GM23338 (cell line): ENCODE measurements at regions not wholly inside any gene's neighbourhood (a gene's known extent, or its start where the extent isn't known, plus 50 kb on each side); places are given as distances from the start of the nearest gene placed in this dataset.

Source experiments
- ATAC-seq: fragments of 200-7000 bp; cut with Tn5 transposase; 3 replicates; pipeline ENCODE4 v1.9.1; 2020
- DNase-seq: peaks from one replicate; pipeline ENCODE4 v3.0.0-alpha.2; 2015; ENCODE audit warnings: low spot score
- H2AFZ ChIP-seq: fragments of 200-600 bp; sonication (generic); 2 replicates; pipeline ENCODE4 v1.8.0; 2016; ENCODE audit warnings: antibody characterized with exemption, mild to moderate bottlenecking, moderate library complexity
- H3F3A ChIP-seq: fragments of 200-600 bp; sonication (generic); replicated peaks from 2 replicates; pipeline ENCODE4 v1.8.0; 2017; ENCODE audit warnings: antibody characterized with exemption, mixed run types, low read depth
- H3K27ac ChIP-seq: fragments of 200-600 bp; sonication (generic); 2 replicates; pipeline ENCODE4 v1.6.1; 2016; ENCODE audit warnings: low read depth
- H3K27me3 ChIP-seq: fragments of 200-600 bp; sonication (generic); 2 replicates; pipeline ENCODE4 v1.8.0; 2016; ENCODE audit warnings: mild to moderate bottlenecking, mixed run types, moderate library complexity; ENCODE audit not compliant: insufficient read depth
- H3K36me3 ChIP-seq: fragments of 200-600 bp; sonication (generic); 2 replicates; pipeline ENCODE4 v1.8.0; 2016; ENCODE audit warnings: mild to moderate bottlenecking; ENCODE audit not compliant: insufficient read depth
- H3K4me1 ChIP-seq: fragments of 200-600 bp; sonication (generic); 2 replicates; pipeline ENCODE4 v1.8.0; 2016; ENCODE audit warnings: mild to moderate bottlenecking, moderate library complexity; ENCODE audit not compliant: insufficient read depth
- H3K4me2 ChIP-seq: fragments of 200-600 bp; sonication (generic); 2 replicates; pipeline ENCODE4 v1.7.1; 2017; ENCODE audit warnings: mixed run types
- H3K4me3 ChIP-seq: fragments of 200-600 bp; sonication (generic); 2 replicates; pipeline ENCODE4 v1.6.1; 2016; ENCODE audit warnings: mixed run types
- H3K79me2 ChIP-seq: fragments of 200-600 bp; sonication (generic); replicated peaks from 2 replicates; pipeline ENCODE4 v1.8.0; 2017; ENCODE audit warnings: mild to moderate bottlenecking; ENCODE audit not compliant: insufficient read depth
- H3K9me2 ChIP-seq: fragments of 200-600 bp; sonication (generic); 2 replicates; pipeline ENCODE4 v1.8.0; 2017; ENCODE audit not compliant: insufficient read depth
- H4K20me1 ChIP-seq: fragments of 200-600 bp; sonication (generic); replicated peaks from 2 replicates; pipeline ENCODE4 v1.8.0; 2017; ENCODE audit warnings: mild to moderate bottlenecking; ENCODE audit not compliant: insufficient read depth
- H3K27ac Mint-ChIP-seq: 2 replicates; pipeline ENCODE4 v1.8.0; 2020; ENCODE audit warnings: inconsistent platforms, mild to moderate bottlenecking, moderate library complexity, mixed read lengths
- H3K27me3 Mint-ChIP-seq: 3 replicates; pipeline ENCODE4 v1.8.0; 2022; ENCODE audit warnings: low read depth, mild to moderate bottlenecking, moderate library complexity, mixed read lengths, inconsistent platforms; ENCODE audit not compliant: insufficient read depth, poor library complexity
- H3K36me3 Mint-ChIP-seq: 3 replicates; pipeline ENCODE4 v1.8.0; 2021; ENCODE audit warnings: low read depth, mild to moderate bottlenecking, inconsistent platforms, moderate library complexity, mixed read lengths
- H3K4me1 Mint-ChIP-seq: 3 replicates; pipeline ENCODE4 v1.8.0; 2020; ENCODE audit warnings: mild to moderate bottlenecking, inconsistent platforms, mixed read lengths
- H3K4me3 Mint-ChIP-seq: 3 replicates; pipeline ENCODE4 v1.8.0; 2021; ENCODE audit warnings: moderate library complexity, mild to moderate bottlenecking, inconsistent platforms, mixed read lengths
- H3K9me3 Mint-ChIP-seq: 3 replicates; pipeline ENCODE4 v1.8.0; 2020; ENCODE audit warnings: moderate library complexity, mild to moderate bottlenecking, inconsistent platforms, mixed read lengths
- CREB1 ChIP-seq: fragments of 250-450 bp; sonication (Bioruptor Pico); IDR thresholded peaks from 2 replicates; pipeline ENCODE4 v1.5.0; 2020; ENCODE audit warnings: low read depth, mild to moderate bottlenecking, moderate library complexity
- EZH2 ChIP-seq: fragments of 200-600 bp; sonication (generic); IDR thresholded peaks from one replicate; pipeline ENCODE4 v1.8.0; 2017; ENCODE audit warnings: antibody characterized with exemption, mild to moderate bottlenecking, low read depth; ENCODE audit not compliant: unreplicated experiment
- EZH2phosphoT487 ChIP-seq: fragments of 200-600 bp; sonication (generic); IDR thresholded peaks from one replicate; pipeline ENCODE4 v1.8.1; 2018; ENCODE audit warnings: antibody characterized with exemption; ENCODE audit not compliant: unreplicated experiment
- JUNB ChIP-seq: IDR thresholded peaks from one replicate; pipeline ENCODE4 v1.6.1; 2016; ENCODE audit warnings: antibody characterized with exemption; ENCODE audit not compliant: unreplicated experiment
- NANOG ChIP-seq: IDR thresholded peaks from 2 replicates; pipeline ENCODE4 v1.6.1; 2016; ENCODE audit warnings: antibody characterized with exemption, borderline replicate concordance
- POLR2AphosphoS5 ChIP-seq: IDR thresholded peaks from 2 replicates; pipeline ENCODE4 v1.6.1; 2016; ENCODE audit warnings: antibody characterized with exemption, low read depth
- STAT1 ChIP-seq: IDR thresholded peaks from one replicate; pipeline ENCODE4 v1.6.1; 2016; ENCODE audit warnings: antibody characterized with exemption; ENCODE audit not compliant: unreplicated experiment
- ZNF114 ChIP-seq: fragments of 250-450 bp; sonication (Bioruptor Pico); IDR thresholded peaks from 2 replicates; pipeline ENCODE4 v1.5.0; 2020; ENCODE audit warnings: mild to moderate bottlenecking, moderate library complexity
- ZNF331 ChIP-seq: fragments of 250-450 bp; sonication (Bioruptor Pico); IDR thresholded peaks from 2 replicates; pipeline ENCODE4 v1.5.0; 2020; ENCODE audit warnings: low read depth, mild to moderate bottlenecking, moderate library complexity
- TF ChIP-seq, protein P1 (sequence below): IDR thresholded peaks from one replicate; pipeline ENCODE4 v1.6.1; 2018; ENCODE audit warnings: antibody characterized with exemption; ENCODE audit not compliant: unreplicated experiment
- TF ChIP-seq, protein P2 (sequence below): fragments of 250-450 bp; sonication (Bioruptor Pico); IDR thresholded peaks from 2 replicates; pipeline ENCODE4 v1.5.0; 2020; ENCODE audit warnings: mild to moderate bottlenecking, moderate library complexity
- TF ChIP-seq, protein P3 (sequence below), 2 experiments: fragments of 200-600 bp in 1 of 2; sonication (generic) in 1 of 2; conservative IDR thresholded peaks; 2 replicates each; pipeline versions ENCODE4 v1.5.1 to v1.6.1; 2016 to 2017; ENCODE audit warnings: antibody characterized with exemption in 2 of 2, low read depth in 2 of 2, mild to moderate bottlenecking in 2 of 2, moderate library complexity in 1 of 2
- TF ChIP-seq, protein P4 (sequence below): IDR thresholded peaks from 2 replicates; pipeline ENCODE4 v1.6.1; 2016; ENCODE audit warnings: antibody characterized with exemption

DNA sequence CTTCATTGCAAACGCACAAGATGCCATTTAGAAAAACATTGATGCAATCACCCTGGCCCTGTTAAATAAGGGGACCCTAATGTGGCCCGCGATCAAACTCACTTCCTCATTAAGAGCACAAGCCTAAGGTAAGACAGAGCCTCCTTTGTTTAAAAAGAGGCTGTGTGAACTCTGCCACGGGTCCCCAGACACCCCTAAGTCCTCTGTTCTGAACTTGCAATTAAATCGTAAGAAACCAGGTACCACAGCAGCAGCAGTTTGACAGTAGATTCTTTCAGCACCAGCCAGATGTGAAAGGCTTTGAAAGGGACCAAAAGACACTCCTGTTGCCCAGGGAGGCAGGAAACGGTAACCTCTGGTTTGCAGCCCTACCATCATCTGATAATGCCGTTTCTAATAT is 346.3 kb downstream of the TMEM167A start:
- H3K36me3 Mint-ChIP-seq, result peaks cover 3% of the 10 kb centered on the region; the same call in 1 of the 3 replicates
- no peaks in the 10 kb centered on the region for H3K27me3 Mint-ChIP-seq
- Histone ChIP-seq H3K27me3 (no peaks in the 10 kb centered on the region), H3K4me3 (no peak overlapping the region), H3K4me1 (no peaks in the 10 kb centered on the region), H3K27ac (no peak overlapping the region), H3K36me3 (no peaks in the 10 kb centered on the region), H4K20me1 (no peaks in the 10 kb centered on the region), H3K4me2 (no peak overlapping the region), H2AFZ (peak overlapping the region; percentile 73), H3K9me2 (no peaks in the 10 kb centered on the region), H3K79me2 (no peaks in the 10 kb centered on the region), H3F3A (no peaks in the 10 kb centered on the region)
- TF ChIP-seq NANOG (no peak), POLR2AphosphoS5 (no peak), ZNF114 (no peak), EZH2phosphoT487 (no peak), STAT1 (no peak), JUNB (no peak), EZH2 (no peak), ZNF331 (CRISPR knock-in tag) (no peak), CREB1 (CRISPR knock-in tag) (no peak)
- TF ChIP-seq, protein P1, sequence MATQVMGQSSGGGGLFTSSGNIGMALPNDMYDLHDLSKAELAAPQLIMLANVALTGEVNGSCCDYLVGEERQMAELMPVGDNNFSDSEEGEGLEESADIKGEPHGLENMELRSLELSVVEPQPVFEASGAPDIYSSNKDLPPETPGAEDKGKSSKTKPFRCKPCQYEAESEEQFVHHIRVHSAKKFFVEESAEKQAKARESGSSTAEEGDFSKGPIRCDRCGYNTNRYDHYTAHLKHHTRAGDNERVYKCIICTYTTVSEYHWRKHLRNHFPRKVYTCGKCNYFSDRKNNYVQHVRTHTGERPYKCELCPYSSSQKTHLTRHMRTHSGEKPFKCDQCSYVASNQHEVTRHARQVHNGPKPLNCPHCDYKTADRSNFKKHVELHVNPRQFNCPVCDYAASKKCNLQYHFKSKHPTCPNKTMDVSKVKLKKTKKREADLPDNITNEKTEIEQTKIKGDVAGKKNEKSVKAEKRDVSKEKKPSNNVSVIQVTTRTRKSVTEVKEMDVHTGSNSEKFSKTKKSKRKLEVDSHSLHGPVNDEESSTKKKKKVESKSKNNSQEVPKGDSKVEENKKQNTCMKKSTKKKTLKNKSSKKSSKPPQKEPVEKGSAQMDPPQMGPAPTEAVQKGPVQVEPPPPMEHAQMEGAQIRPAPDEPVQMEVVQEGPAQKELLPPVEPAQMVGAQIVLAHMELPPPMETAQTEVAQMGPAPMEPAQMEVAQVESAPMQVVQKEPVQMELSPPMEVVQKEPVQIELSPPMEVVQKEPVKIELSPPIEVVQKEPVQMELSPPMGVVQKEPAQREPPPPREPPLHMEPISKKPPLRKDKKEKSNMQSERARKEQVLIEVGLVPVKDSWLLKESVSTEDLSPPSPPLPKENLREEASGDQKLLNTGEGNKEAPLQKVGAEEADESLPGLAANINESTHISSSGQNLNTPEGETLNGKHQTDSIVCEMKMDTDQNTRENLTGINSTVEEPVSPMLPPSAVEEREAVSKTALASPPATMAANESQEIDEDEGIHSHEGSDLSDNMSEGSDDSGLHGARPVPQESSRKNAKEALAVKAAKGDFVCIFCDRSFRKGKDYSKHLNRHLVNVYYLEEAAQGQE, result no peak
- TF ChIP-seq, protein P2, sequence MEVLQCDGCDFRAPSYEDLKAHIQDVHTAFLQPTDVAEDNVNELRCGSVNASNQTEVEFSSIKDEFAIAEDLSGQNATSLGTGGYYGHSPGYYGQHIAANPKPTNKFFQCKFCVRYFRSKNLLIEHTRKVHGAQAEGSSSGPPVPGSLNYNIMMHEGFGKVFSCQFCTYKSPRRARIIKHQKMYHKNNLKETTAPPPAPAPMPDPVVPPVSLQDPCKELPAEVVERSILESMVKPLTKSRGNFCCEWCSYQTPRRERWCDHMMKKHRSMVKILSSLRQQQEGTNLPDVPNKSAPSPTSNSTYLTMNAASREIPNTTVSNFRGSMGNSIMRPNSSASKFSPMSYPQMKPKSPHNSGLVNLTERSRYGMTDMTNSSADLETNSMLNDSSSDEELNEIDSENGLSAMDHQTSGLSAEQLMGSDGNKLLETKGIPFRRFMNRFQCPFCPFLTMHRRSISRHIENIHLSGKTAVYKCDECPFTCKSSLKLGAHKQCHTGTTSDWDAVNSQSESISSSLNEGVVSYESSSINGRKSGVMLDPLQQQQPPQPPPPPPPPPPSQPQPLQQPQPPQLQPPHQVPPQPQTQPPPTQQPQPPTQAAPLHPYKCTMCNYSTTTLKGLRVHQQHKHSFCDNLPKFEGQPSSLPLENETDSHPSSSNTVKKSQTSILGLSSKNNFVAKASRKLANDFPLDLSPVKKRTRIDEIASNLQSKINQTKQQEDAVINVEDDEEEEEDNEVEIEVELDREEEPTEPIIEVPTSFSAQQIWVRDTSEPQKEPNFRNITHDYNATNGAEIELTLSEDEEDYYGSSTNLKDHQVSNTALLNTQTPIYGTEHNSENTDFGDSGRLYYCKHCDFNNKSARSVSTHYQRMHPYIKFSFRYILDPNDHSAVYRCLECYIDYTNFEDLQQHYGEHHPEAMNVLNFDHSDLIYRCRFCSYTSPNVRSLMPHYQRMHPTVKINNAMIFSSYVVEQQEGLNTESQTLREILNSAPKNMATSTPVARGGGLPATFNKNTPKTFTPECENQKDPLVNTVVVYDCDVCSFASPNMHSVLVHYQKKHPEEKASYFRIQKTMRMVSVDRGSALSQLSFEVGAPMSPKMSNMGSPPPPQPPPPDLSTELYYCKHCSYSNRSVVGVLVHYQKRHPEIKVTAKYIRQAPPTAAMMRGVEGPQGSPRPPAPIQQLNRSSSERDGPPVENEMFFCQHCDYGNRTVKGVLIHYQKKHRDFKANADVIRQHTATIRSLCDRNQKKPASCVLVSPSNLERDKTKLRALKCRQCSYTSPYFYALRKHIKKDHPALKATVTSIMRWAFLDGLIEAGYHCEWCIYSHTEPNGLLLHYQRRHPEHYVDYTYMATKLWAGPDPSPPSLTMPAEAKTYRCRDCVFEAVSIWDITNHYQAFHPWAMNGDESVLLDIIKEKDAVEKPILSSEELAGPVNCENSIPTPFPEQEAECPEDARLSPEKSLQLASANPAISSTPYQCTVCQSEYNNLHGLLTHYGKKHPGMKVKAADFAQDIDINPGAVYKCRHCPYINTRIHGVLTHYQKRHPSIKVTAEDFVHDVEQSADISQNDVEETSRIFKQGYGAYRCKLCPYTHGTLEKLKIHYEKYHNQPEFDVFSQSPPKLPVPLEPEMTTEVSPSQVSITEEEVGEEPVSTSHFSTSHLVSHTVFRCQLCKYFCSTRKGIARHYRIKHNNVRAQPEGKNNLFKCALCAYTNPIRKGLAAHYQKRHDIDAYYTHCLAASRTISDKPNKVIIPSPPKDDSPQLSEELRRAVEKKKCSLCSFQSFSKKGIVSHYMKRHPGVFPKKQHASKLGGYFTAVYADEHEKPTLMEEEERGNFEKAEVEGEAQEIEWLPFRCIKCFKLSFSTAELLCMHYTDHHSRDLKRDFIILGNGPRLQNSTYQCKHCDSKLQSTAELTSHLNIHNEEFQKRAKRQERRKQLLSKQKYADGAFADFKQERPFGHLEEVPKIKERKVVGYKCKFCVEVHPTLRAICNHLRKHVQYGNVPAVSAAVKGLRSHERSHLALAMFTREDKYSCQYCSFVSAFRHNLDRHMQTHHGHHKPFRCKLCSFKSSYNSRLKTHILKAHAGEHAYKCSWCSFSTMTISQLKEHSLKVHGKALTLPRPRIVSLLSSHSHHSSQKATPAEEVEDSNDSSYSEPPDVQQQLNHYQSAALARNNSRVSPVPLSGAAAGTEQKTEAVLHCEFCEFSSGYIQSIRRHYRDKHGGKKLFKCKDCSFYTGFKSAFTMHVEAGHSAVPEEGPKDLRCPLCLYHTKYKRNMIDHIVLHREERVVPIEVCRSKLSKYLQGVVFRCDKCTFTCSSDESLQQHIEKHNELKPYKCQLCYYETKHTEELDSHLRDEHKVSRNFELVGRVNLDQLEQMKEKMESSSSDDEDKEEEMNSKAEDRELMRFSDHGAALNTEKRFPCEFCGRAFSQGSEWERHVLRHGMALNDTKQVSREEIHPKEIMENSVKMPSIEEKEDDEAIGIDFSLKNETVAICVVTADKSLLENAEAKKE (CRISPR knock-in tag), result no peak
- TF ChIP-seq, protein P3, sequence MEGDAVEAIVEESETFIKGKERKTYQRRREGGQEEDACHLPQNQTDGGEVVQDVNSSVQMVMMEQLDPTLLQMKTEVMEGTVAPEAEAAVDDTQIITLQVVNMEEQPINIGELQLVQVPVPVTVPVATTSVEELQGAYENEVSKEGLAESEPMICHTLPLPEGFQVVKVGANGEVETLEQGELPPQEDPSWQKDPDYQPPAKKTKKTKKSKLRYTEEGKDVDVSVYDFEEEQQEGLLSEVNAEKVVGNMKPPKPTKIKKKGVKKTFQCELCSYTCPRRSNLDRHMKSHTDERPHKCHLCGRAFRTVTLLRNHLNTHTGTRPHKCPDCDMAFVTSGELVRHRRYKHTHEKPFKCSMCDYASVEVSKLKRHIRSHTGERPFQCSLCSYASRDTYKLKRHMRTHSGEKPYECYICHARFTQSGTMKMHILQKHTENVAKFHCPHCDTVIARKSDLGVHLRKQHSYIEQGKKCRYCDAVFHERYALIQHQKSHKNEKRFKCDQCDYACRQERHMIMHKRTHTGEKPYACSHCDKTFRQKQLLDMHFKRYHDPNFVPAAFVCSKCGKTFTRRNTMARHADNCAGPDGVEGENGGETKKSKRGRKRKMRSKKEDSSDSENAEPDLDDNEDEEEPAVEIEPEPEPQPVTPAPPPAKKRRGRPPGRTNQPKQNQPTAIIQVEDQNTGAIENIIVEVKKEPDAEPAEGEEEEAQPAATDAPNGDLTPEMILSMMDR (conservative IDR thresholded peaks at IDR 0.05; ENCODE audit: low read depth in 2 of 2), result no peak
- TF ChIP-seq, protein P4, sequence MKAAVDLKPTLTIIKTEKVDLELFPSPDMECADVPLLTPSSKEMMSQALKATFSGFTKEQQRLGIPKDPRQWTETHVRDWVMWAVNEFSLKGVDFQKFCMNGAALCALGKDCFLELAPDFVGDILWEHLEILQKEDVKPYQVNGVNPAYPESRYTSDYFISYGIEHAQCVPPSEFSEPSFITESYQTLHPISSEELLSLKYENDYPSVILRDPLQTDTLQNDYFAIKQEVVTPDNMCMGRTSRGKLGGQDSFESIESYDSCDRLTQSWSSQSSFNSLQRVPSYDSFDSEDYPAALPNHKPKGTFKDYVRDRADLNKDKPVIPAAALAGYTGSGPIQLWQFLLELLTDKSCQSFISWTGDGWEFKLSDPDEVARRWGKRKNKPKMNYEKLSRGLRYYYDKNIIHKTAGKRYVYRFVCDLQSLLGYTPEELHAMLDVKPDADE, result no peak
- DNase-seq (peak; percentile 26), ATAC-seq (no peak; the same call in 2 of the 3 replicates)
- H3K4me1 Mint-ChIP-seq, result peaks cover 9% of the 10 kb centered on the region; the same call in 2 of the 3 replicates
- no peak overlapping the region for H3K4me3 Mint-ChIP-seq
- peaks cover 3% of the 10 kb centered on the region; the same call in 1 of the 3 replicates for H3K9me3 Mint-ChIP-seq
- H3K27ac Mint-ChIP-seq, result peak overlapping the region; percentile 19; the same call in 1 of the 2 replicates
